Duodenal mucosa (tissue), 2 donors: ENCODE measurements at regions not wholly inside any gene's neighbourhood (a gene's known extent, or its start where the extent isn't known, plus 50 kb on each side); places are given as distances from the start of the nearest gene placed in this dataset.
"Not testable (repeated sequence)": the region's sequence is repeated elsewhere in the genome, so short reads cannot be mapped to it uniquely, and the experiment has no call there.

Experiments used
- H3K27ac ChIP-seq: one replicate; pipeline ENCODE4 v1.7.0; 2013; ENCODE audit warnings: low read depth, low read length
- H3K27me3 ChIP-seq, 2 donors: one replicate each; pipeline ENCODE4 v1.7.0; 2013; ENCODE audit warnings: low read length in 2 of 2, control low read depth in 1 of 2; ENCODE audit not compliant: insufficient read depth in 2 of 2, control insufficient read depth in 1 of 2
- H3K36me3 ChIP-seq, 2 donors: one replicate each; pipeline ENCODE4 v1.7.0; 2013; ENCODE audit warnings: low read length in 2 of 2, control low read depth in 1 of 2; ENCODE audit not compliant: insufficient read depth in 2 of 2, control insufficient read depth in 1 of 2
- H3K4me1 ChIP-seq, 2 donors: one replicate each; pipeline ENCODE4 v1.7.0; 2013; ENCODE audit warnings: low read length in 2 of 2, control low read depth in 1 of 2; ENCODE audit not compliant: insufficient read depth in 2 of 2, control insufficient read depth in 1 of 2
- H3K4me3 ChIP-seq, 2 donors: one replicate each; pipeline ENCODE4 v1.7.0; 2013; ENCODE audit warnings: low read length in 2 of 2, low read depth in 1 of 2
- H3K9ac ChIP-seq, 2 donors: one replicate each; pipeline ENCODE4 v1.7.0; 2013; ENCODE audit warnings: low read length in 2 of 2, low read depth in 1 of 2
- H3K9me3 ChIP-seq, 2 donors: one replicate each; pipeline ENCODE4 v1.7.0; 2013; ENCODE audit warnings: low read length in 2 of 2, control low read depth in 1 of 2; ENCODE audit not compliant: control insufficient read depth in 1 of 2

GRCh38 chr3:5343459-5343858 is 156.0 kb downstream of the EDEM1 start:
- Histone ChIP-seq H3K4me3 (no peak overlapping the region), H3K9ac (no peak overlapping the region), H3K27ac (no peak overlapping the region), H3K4me1 (peaks cover 7 to 21% of the 10 kb centered on the region in 2 donors), H3K36me3 (no peaks in the 10 kb centered on the region), H3K9me3 (no peaks in the 10 kb centered on the region), H3K27me3 (no peaks in the 10 kb centered on the region)

GRCh38 chr3:5344707-5345106 is 157.2 kb downstream of the EDEM1 start:
- H3K27ac ChIP-seq, result no peak overlapping the region
- no peaks in the 10 kb centered on the region for H3K27me3 ChIP-seq
- H3K9ac ChIP-seq, result no peak overlapping the region
- H3K9me3 ChIP-seq, result peaks cover 0 to 4% of the 10 kb centered on the region in 2 donors
- no peaks in the 10 kb centered on the region for H3K36me3 ChIP-seq
- H3K4me1 ChIP-seq, result peaks cover 7 to 13% of the 10 kb centered on the region in 2 donors
- H3K4me3 ChIP-seq, result no peak overlapping the region

- Histone ChIP-seq H3K4me1 (peaks cover 3 to 5% of the 10 kb centered on the region in 2 donors), H3K9ac (no peak overlapping the region)
Measured at GRCh38 chr3:5347486-5347885, 160.0 kb downstream of the EDEM1 start.

DNA sequence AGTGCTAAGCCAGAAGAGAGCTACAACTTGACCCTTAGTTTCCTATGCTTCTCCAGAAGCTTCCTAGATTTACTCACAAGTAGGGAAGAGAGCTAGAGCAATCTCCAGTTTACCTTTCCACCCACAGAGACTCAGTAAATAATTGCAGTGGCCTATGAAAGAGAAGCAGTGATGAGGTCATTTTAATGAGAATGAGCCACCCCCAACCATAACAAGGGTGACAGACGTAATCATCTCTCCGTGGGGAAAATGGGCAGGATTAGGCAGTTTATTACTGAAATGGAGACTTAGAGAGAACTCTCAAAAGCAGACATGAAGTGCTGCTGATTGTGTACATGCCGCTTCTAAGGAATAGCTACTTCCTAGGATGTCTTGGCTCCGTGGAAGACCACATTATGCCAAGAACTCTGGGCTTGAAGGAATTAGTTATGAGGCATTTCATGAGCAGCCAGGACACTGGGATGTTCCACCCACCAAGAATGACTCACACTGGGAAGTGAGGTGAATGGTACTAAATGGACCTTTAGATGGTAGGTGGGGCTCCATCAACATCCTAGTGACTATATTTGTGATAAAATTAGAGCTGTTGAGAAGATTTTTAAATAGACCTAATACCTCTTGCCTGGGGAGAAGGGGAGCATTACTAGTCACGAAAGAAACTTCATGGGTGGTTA is 160.9 kb downstream of the EDEM1 start:
- Histone ChIP-seq H3K27me3 (no peaks in the 10 kb centered on the region), H3K4me3 (no peak overlapping the region), H3K9me3 (peaks cover 0 to 4% of the 10 kb centered on the region in 2 donors), H3K9ac (no peak overlapping the region), H3K27ac (no peak overlapping the region), H3K36me3 (no peaks in the 10 kb centered on the region), H3K4me1 (peaks cover 3 to 5% of the 10 kb centered on the region in 2 donors)

More at GRCh38 chr3:5347486-5347885, 160.0 kb downstream of the EDEM1 start:
- Histone ChIP-seq H3K27me3 (no peaks in the 10 kb centered on the region), H3K27ac (no peak overlapping the region), H3K9me3 (peaks cover 0 to 4% of the 10 kb centered on the region in 2 donors), H3K36me3 (no peaks in the 10 kb centered on the region), H3K4me3 (no peak overlapping the region)

DNA sequence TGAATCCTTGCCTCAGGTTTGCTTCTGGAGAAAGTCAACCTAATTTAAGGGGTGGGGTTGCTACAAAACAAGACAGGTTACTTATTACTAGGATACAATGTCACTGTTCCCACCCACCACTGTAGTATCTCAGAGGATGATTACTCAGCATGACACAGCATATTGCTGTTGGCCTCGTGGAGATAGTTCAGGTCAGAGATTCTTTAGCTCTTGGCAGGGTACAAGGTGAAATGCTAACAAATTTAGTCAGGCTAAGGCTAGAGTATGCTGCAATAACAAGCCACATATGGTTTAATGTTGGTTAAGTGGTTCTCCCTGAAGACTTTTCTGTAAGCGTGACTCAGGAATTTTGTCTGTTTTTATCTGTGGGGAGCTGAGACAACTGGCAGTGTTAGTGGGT is 161.8 kb downstream of the EDEM1 start:
- no peaks in the 10 kb centered on the region for H3K36me3 ChIP-seq
- no peaks in the 10 kb centered on the region for H3K27me3 ChIP-seq
- peaks cover 0 to 4% of the 10 kb centered on the region in 2 donors for H3K9me3 ChIP-seq
- no peak overlapping the region for H3K27ac ChIP-seq
- H3K9ac ChIP-seq, result no peak overlapping the region
- H3K4me1 ChIP-seq, result peaks cover 3 to 5% of the 10 kb centered on the region in 2 donors
- no peak overlapping the region for H3K4me3 ChIP-seq

DNA sequence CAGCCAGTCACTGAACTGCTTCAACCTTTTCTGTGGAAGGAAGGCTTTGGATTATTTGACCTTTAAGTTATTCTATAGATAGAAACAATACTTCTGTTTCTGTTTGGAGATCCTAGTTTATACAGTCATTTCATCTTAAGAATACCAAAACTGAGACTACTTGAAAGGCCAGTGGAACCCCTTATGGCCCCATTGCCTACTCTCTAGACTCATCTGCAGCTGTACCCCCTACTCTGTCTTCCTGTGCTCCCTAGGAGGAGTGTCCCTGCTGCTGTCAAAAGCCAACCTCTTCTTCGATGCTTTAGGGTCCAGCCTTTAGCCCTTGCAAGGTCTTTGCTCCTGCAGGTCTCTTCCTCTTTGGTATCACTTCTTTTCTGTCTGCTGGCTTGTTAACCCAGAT is 169.6 kb downstream of the EDEM1 start:
- Histone ChIP-seq H3K27me3 (no peaks in the 10 kb centered on the region), H3K27ac (no peak overlapping the region), H3K4me1 (no peaks in the 10 kb centered on the region), H3K9me3 (peaks cover 0 to 4% of the 10 kb centered on the region in 2 donors), H3K9ac (no peak overlapping the region), H3K4me3 (no peak overlapping the region), H3K36me3 (no peaks in the 10 kb centered on the region)

DNA sequence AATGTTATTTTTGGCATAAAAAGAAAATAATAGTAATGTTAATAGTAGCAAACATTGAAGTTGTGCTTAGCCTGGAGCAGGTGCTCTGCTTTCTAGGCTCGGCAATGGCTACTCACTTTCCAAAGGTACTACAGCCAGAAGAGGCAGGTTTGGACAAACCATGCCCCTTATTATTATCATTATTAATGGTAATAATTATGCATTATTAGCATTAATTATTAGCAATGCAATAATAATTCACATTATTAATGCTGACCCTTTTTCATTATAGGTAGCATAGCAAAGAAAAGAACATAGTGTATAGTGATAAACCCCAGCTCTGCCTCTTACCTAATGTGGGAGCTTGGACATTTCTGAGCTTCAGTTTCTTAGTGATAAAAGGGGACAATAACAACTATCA is 171.4 kb downstream of the EDEM1 start:
- Histone ChIP-seq H3K4me1 (no peaks in the 10 kb centered on the region), H3K36me3 (no peaks in the 10 kb centered on the region), H3K4me3 (no peak overlapping the region), H3K27ac (no peak overlapping the region), H3K9ac (no peak overlapping the region), H3K27me3 (no peaks in the 10 kb centered on the region), H3K9me3 (peaks cover 0 to 4% of the 10 kb centered on the region in 2 donors)

- Histone ChIP-seq H3K36me3 (no peaks in the 10 kb centered on the region), H3K9ac (no peak overlapping the region), H3K4me3 (no peak overlapping the region), H3K9me3 (peaks cover 0 to 4% of the 10 kb centered on the region in 2 donors), H3K27ac (no peak overlapping the region), H3K4me1 (no peaks in the 10 kb centered on the region), H3K27me3 (no peaks in the 10 kb centered on the region)
Measured at GRCh38 chr3:5360453-5360852, 172.9 kb downstream of the EDEM1 start.

- H3K4me3 ChIP-seq, result no peak overlapping the region
- peaks cover 0 to 3% of the 10 kb centered on the region in 2 donors for H3K9me3 ChIP-seq
- no peaks in the 10 kb centered on the region for H3K4me1 ChIP-seq
- H3K27me3 ChIP-seq, result no peaks in the 10 kb centered on the region
- H3K9ac ChIP-seq, result no peak overlapping the region
- H3K36me3 ChIP-seq, result no peaks in the 10 kb centered on the region
- no peak overlapping the region for H3K27ac ChIP-seq
Measured at GRCh38 chr3:5366746-5367145, 179.2 kb downstream of the EDEM1 start.

- not testable (repeated sequence) for H3K36me3 ChIP-seq, H3K4me1 ChIP-seq, H3K4me3 ChIP-seq, H3K9ac ChIP-seq, H3K27me3 ChIP-seq, H3K9me3 ChIP-seq, H3K27ac ChIP-seq
Measured at GRCh38 chr3:5371555-5371954, 184.0 kb downstream of the EDEM1 start.
